ENCODE measurements at regions not wholly inside any gene's neighbourhood (a gene's known extent, or its start where the extent isn't known, plus 50 kb on each side); places are given as distances from the start of the nearest gene placed in this dataset.

- DNase-seq (ENCODE audit: low read depth, low spot score): no peak
These were observed 1291.0 kb upstream of the SLC10A2 start for GRCh38 chr13:104357174-104357573.

- no peak for DNase-seq (ENCODE audit: low read depth, low spot score)
These were observed 1288.9 kb upstream of the SLC10A2 start for GRCh38 chr13:104355041-104355670.

GRCh38 chr13:104327211-104327610 lies 1261.0 kb upstream of the SLC10A2 start:
- no peak for DNase-seq (ENCODE audit: low read depth, low spot score)

GRCh38 chr13:104326523-104326922 lies 1260.3 kb upstream of the SLC10A2 start:
- DNase-seq (ENCODE audit: low read depth, low spot score): no peak

- no peak for DNase-seq (ENCODE audit: low read depth, low spot score)
These were observed 1255.5 kb upstream of the SLC10A2 start for GRCh38 chr13:104321756-104322155.

GRCh38 chr13:104320446-104320845 lies 1254.2 kb upstream of the SLC10A2 start:
- no peak for DNase-seq (ENCODE audit: low read depth, low spot score)

DNA sequence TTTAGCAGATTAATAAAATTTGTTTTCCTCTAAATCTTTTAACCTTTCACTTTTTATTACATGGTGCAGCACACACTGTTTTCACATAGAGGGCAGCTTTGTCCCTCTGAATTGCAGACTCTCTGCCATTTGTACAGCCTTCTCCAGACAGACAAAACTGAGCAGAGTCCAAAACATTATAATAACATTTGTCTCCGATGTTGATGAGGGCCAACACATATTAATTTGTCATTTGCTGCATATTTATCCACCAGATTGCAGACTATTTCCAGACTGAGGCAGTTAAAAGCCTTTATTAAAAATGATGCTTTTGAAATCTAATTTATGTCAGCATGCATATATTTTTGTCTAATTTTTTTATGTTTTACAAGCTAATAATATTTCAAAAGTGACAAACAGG lies 1251.9 kb upstream of the SLC10A2 start:
- DNase-seq (ENCODE audit: low read depth, low spot score): no peak

GRCh38 chr13:104315606-104316005 lies 1249.4 kb upstream of the SLC10A2 start:
- peak; percentile 8 for DNase-seq (ENCODE audit: low read depth, low spot score)

GRCh38 chr13:104314926-104315535 lies 1248.8 kb upstream of the SLC10A2 start:
- DNase-seq (ENCODE audit: low read depth, low spot score): no peak

DNA sequence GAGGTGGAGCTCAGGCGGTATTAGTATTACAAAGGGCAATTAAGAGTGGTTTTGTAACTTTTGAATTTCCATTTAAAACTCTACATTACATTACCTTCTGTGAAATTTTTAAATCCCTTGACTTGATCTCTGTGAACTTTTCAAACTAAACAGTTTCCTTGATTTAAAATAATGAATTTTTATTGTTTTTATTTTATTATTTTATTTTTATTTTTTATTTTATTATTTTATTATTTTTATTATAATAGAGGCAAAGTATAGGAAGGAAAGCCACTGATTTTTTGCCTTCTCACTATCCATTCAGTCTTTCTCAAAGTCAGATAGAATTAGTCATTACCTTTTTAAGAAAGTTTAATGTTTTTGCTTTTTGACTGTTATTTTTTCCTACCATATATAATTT lies 1248.1 kb upstream of the SLC10A2 start:
- no peak for DNase-seq (ENCODE audit: low read depth, low spot score)

DNA sequence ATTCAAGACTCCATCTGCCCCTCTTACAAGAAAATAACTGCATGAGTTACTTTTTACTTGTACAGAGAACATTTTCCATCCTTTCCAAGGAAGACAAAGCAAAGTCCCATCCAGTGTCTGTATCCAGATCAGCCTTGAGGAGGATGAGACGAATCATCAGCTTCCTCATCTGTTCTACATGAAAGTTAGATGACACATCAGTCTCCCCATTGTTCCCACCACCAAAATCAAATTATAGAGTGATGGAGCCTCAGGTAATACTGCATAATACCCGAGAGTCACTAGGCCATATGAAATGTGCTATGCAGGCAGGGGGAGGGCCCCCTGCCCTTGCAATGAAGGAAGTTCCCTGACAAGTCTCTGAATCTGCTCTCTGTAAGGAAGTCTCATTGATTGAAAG lies 1244.6 kb upstream of the SLC10A2 start:
- DNase-seq (ENCODE audit: low read depth, low spot score): no peak

DNA sequence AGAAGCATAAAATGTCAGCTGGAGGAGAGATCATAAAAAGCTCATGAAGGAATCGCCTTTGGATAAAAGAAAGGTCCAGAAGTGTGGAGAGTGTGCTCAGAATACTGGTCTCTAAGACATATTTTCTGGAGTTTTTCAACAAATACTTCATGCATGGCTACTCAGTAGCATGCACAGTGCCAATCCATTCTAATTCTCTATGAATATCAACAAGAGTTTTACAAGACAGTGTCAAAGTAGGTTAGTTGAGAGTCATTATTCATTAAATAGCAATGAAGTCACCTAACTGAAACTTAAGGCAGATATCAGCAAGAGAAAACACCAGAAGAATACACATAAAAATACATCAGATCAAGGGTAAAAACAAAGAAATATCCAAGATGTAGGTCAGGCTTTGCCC lies 1243.2 kb upstream of the SLC10A2 start:
- DNase-seq (ENCODE audit: low read depth, low spot score): no peak

- DNase-seq (ENCODE audit: low read depth, low spot score): no peak
These were observed 1235.2 kb upstream of the SLC10A2 start for GRCh38 chr13:104301171-104301975.

GRCh38 chr13:104297075-104297474 lies 1230.9 kb upstream of the SLC10A2 start:
- DNase-seq (ENCODE audit: low read depth, low spot score): no peak

DNA sequence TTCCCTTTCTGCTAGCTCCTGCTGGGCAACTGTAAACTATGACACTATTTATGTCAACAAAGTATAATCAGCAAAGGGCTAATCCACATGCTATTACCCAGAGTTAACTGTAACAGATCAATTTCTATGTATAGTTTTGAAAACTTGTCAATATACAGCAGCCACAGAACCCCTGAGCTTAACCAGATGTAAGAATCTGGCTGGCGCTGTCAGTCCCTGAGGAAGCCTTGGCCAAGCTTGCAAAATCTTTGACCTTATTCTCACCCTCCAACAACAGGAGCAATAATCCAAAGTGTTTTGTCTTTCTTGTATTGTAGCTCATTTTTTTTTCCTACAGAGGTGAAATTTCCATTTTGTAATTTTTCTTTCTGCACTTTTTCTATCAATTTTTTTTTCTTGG lies 1230.1 kb upstream of the SLC10A2 start:
- no peak for DNase-seq (ENCODE audit: low read depth, low spot score)

GRCh38 chr13:104295537-104295936 lies 1229.3 kb upstream of the SLC10A2 start:
- no peak for DNase-seq (ENCODE audit: low read depth, low spot score)

GRCh38 chr13:104289400-104289799 lies 1223.2 kb upstream of the SLC10A2 start:
- DNase-seq (ENCODE audit: low read depth, low spot score): no peak

DNA sequence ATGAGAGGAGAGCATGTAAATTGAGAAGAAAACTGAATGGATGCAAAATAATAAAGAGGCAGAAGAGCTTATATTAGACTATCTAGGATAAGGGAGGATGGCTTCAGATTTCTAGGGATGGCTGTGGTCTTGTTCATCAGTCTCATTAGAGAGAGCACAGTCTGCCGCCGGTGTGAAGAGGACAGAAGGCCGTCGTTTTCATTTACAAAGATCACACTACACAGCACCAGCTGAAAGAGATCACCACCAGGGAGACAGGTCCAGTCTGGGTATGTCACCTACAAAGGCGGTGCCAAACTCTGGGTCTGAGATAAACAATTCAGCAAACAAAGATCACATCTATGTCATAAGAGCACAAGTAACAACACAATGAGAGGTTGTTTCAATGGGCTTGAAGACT lies 1222.3 kb upstream of the SLC10A2 start:
- no peak for DNase-seq (ENCODE audit: low read depth, low spot score)

GRCh38 chr13:104286566-104287290 lies 1220.5 kb upstream of the SLC10A2 start:
- no peak for DNase-seq (ENCODE audit: low read depth, low spot score)

- no peak for DNase-seq (ENCODE audit: low read depth, low spot score)
These were observed 1215.7 kb upstream of the SLC10A2 start for GRCh38 chr13:104281910-104282309.

DNA sequence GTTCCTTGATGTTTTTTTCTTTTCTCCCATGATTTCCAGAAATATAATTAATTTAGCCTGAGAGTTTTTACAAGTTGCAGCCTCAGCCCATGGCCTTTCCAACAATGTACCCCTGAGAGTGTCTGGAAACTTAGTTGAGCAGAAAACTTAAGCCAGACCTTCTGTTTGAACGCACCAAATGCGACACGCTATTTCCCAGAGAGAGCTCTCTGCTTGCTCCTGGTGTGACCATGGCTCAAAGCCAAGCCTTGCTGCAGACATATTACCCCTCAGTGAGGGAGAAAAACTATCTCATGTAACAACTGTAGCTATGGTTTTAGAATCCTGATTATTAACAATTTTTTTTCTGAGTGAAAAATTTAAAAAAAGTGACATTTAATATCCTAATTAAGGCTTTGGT lies 1204.5 kb upstream of the SLC10A2 start:
- no peak for DNase-seq (ENCODE audit: low read depth, low spot score)

DNA sequence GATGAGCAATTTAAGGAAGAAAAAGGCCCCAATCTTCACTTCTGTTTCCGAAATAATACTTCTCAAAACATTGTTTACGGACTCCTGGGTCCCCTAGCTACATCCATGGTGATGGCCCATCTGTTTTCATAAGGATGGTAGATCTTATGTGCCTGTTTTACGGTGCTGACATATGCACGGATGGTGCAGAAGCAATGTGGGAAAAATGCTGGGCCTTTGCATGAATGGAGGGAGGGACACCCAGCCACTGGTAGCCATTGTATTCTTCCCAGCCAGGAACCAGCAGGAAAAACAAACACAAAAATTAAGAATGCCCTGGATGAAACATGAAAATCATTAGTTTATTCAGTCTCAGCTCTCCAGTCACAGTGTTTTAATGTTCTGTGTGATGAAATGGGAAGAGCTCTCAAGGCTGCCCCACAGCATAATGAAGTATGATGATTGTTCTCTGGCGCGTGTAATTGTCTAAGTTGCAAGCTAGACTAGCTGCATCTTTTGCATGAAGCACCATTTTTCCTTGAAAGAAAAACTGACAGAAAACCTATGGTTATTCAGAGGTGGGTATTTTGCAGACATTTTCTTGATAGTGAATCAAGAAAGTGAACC lies 1201.1 kb upstream of the SLC10A2 start:
- no peak for DNase-seq (ENCODE audit: low read depth, low spot score)

All from brain pericyte (primary cell).